H9 (cell line): ENCODE measurements at regions not wholly inside any gene's neighbourhood (a gene's known extent, or its start where the extent isn't known, plus 50 kb on each side); places are given as distances from the start of the nearest gene placed in this dataset.

Experiments
- DNase-seq: peaks from one replicate; pipeline ENCODE4 v3.0.0-alpha.2; 2017
- H2AFZ ChIP-seq: one replicate; pipeline ENCODE4 v1.6.1; 2013; ENCODE audit warnings: mild to moderate bottlenecking, low read length, control low read depth, moderate library complexity
- H2AK5ac ChIP-seq: 2 replicates; pipeline ENCODE4 v1.6.1; 2013; ENCODE audit warnings: low read length, control low read depth, mixed read lengths; ENCODE audit not compliant: insufficient read length
- H2BK120ac ChIP-seq: one replicate; pipeline ENCODE4 v1.6.1; 2013; ENCODE audit warnings: low read depth, mild to moderate bottlenecking, low read length, control low read depth, inconsistent platforms; ENCODE audit not compliant: poor library complexity, severe bottlenecking
- H2BK12ac ChIP-seq: 2 replicates; pipeline ENCODE4 v1.6.1; 2013; ENCODE audit warnings: low read length, control low read depth, mixed read lengths, low read depth; ENCODE audit not compliant: insufficient read length
- H2BK15ac ChIP-seq: 2 replicates; pipeline ENCODE4 v1.6.1; 2013; ENCODE audit warnings: low read depth, low read length, control low read depth
- H2BK20ac ChIP-seq: one replicate; pipeline ENCODE4 v1.6.1; 2013; ENCODE audit warnings: low read depth, mild to moderate bottlenecking, low read length, control low read depth, inconsistent platforms; ENCODE audit not compliant: poor library complexity, severe bottlenecking
- H2BK5ac ChIP-seq: 2 replicates; pipeline ENCODE4 v1.6.1; 2013; ENCODE audit warnings: low read length, control low read depth, mixed read lengths; ENCODE audit not compliant: insufficient read length
- H3K14ac ChIP-seq: 2 replicates; pipeline ENCODE4 v1.6.1; 2013; ENCODE audit warnings: low read length, control low read depth; ENCODE audit not compliant: insufficient read depth
- H3K18ac ChIP-seq: 2 replicates; pipeline ENCODE4 v1.6.1; 2013; ENCODE audit warnings: low read depth, mild to moderate bottlenecking, mixed read lengths, low read length, control low read depth; ENCODE audit not compliant: insufficient read length
- H3K23ac ChIP-seq: 2 replicates; pipeline ENCODE4 v1.6.1; 2013; ENCODE audit warnings: low read length, control low read depth, mixed read lengths, low read depth; ENCODE audit not compliant: insufficient read length
- H3K23me2 ChIP-seq: 2 replicates; pipeline ENCODE4 v1.6.1; 2013; ENCODE audit warnings: low read depth, mild to moderate bottlenecking, mixed read lengths, low read length, control low read depth; ENCODE audit not compliant: insufficient read length, poor library complexity, severe bottlenecking
- H3K27ac ChIP-seq: 2 replicates; pipeline ENCODE4 v1.5.1; 2013; ENCODE audit warnings: low read length, control low read depth, mixed read lengths, low read depth; ENCODE audit not compliant: insufficient read length
- H3K27me3 ChIP-seq: 2 replicates; pipeline ENCODE4 v1.6.1; 2013; ENCODE audit warnings: low read length, control low read depth, inconsistent platforms; ENCODE audit not compliant: insufficient read depth
- H3K4ac ChIP-seq: 2 replicates; pipeline ENCODE4 v1.6.1; 2013; ENCODE audit warnings: low read depth, mild to moderate bottlenecking, control low read depth, inconsistent platforms, low read length, moderate library complexity
- H3K4me1 ChIP-seq: 2 replicates; pipeline ENCODE4 v1.6.1; 2013; ENCODE audit warnings: low read length, control low read depth, inconsistent platforms; ENCODE audit not compliant: insufficient read depth
- H3K4me2 ChIP-seq: 2 replicates; pipeline ENCODE4 v1.6.1; 2013; ENCODE audit warnings: low read length, control low read depth, mixed read lengths; ENCODE audit not compliant: insufficient read length, insufficient read depth
- H3K56ac ChIP-seq: 2 replicates; pipeline ENCODE4 v1.6.1; 2013; ENCODE audit warnings: low read depth, mild to moderate bottlenecking, mixed read lengths, low read length, control low read depth; ENCODE audit not compliant: insufficient read length
- H3K79me1 ChIP-seq: 2 replicates; pipeline ENCODE4 v1.6.1; 2013; ENCODE audit warnings: low read depth, mild to moderate bottlenecking, moderate library complexity, low read length, control low read depth, inconsistent platforms; ENCODE audit not compliant: insufficient read depth, poor library complexity, severe bottlenecking
- H3K79me2 ChIP-seq: 2 replicates; pipeline ENCODE4 v1.6.1; 2013; ENCODE audit warnings: low read length, control low read depth, inconsistent platforms; ENCODE audit not compliant: insufficient read depth
- H3K9ac ChIP-seq: 2 replicates; pipeline ENCODE4 v1.6.1; 2013; ENCODE audit warnings: low read length, control low read depth, mixed read lengths; ENCODE audit not compliant: insufficient read length; ENCODE audit errors: extremely low read depth
- H3K9me3 ChIP-seq: one replicate; pipeline ENCODE4 v1.6.1; 2013; ENCODE audit warnings: low read depth, low read length, inconsistent platforms; ENCODE audit not compliant: control insufficient read depth
- H3T11ph ChIP-seq: one replicate; pipeline ENCODE4 v1.6.1; 2013; ENCODE audit warnings: mild to moderate bottlenecking, low read length, control low read depth, inconsistent platforms
- H4K20me1 ChIP-seq: one replicate; pipeline ENCODE4 v1.6.1; 2013; ENCODE audit not compliant: control insufficient read depth, insufficient read length, insufficient read depth
- H4K5ac ChIP-seq: 2 replicates; pipeline ENCODE4 v1.6.1; 2013; ENCODE audit warnings: low read depth, mild to moderate bottlenecking, mixed read lengths, low read length, control low read depth; ENCODE audit not compliant: insufficient read length
- H4K8ac ChIP-seq: replicated peaks from 2 replicates; pipeline ENCODE4 v1.6.1; 2013; ENCODE audit warnings: low read length, control low read depth, mixed read lengths, low read depth; ENCODE audit not compliant: insufficient read length
- H4K91ac ChIP-seq: 2 replicates; pipeline ENCODE4 v1.6.1; 2013; ENCODE audit warnings: low read depth, mild to moderate bottlenecking, moderate library complexity, mixed read lengths, low read length, control low read depth; ENCODE audit not compliant: insufficient read length
- H3K27ac Mint-ChIP-seq, 3 experiments: 2 replicates in 2 of 3; 3 replicates in 1 of 3; pipeline ENCODE4 v1.8.0; 2020 to 2021; ENCODE audit warnings: mixed read lengths in 3 of 3, mild to moderate bottlenecking in 1 of 3, moderate library complexity in 1 of 3
- H3K27me3 Mint-ChIP-seq: 2 replicates; pipeline ENCODE4 v1.8.0; 2021; ENCODE audit warnings: low read depth, mild to moderate bottlenecking, moderate library complexity, mixed read lengths
- H3K36me3 Mint-ChIP-seq, 3 experiments: 2 replicates in 2 of 3; 3 replicates in 1 of 3; pipeline ENCODE4 v1.8.0; 2020 to 2021; ENCODE audit warnings: low read depth in 3 of 3, mixed read lengths in 3 of 3; ENCODE audit not compliant: insufficient read depth in 1 of 3
- H3K4me1 Mint-ChIP-seq, 2 experiments: 2 replicates each; pipeline ENCODE4 v1.8.0; 2020; ENCODE audit warnings: mixed read lengths in 2 of 2
- H3K4me3 Mint-ChIP-seq, 2 experiments: 2 replicates in 1 of 2; 3 replicates in 1 of 2; pipeline ENCODE4 v1.8.0; 2020 to 2021; ENCODE audit warnings: mild to moderate bottlenecking in 2 of 2, mixed read lengths in 2 of 2, moderate library complexity in 1 of 2
- H3K9me3 Mint-ChIP-seq, 2 experiments: 2 replicates in 1 of 2; 3 replicates in 1 of 2; pipeline ENCODE4 v1.8.0; 2020; ENCODE audit warnings: mild to moderate bottlenecking in 2 of 2, mixed read lengths in 2 of 2, moderate library complexity in 1 of 2
- WGBS: extraction: QIAGEN DNeasy Blood & Tissue Kit; methylation state at CpG from one replicate; pipeline ENCODE4 v1.1.7; 2013; ENCODE audit warnings: missing lambda C conversion rate, low lambda C conversion rate, mixed read lengths; ENCODE audit not compliant: insufficient read length; ENCODE audit errors: extremely low coverage; 5-methylcytosine and 5-hydroxymethylcytosine counted together
- TF ChIP-seq, protein P1 (sequence below): fragments of 200-600 bp; sonication (generic); conservative IDR thresholded peaks from 3 replicates; pipeline ENCODE4 v1.8.0; 2021; ENCODE audit warnings: antibody characterized with exemption, mild to moderate bottlenecking

DNA sequence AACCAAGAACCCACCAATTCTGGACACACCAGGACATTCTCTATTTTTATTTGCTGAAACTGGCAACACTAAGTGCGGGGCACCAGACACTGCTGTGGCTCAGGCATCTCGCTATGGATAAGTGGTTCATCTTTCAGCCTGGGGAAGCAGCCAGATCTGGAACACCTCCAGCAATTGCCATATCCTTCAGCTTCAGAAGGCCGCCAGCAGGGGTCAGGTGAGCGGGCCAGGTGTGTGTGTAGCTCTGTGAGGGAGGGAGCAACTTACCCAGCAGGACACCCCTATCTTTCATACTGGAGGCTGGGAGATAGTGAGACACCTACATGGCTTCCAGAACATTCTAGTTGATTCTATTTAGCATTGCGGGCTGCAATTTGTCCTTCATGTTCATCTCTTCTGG lies 57.0 kb upstream of the GBA3 start:
- WGBS = no CpG with 5 or more reads among the region's 5 CpGs

More for the DNA sequence above, 57.0 kb upstream of the GBA3 start:
- no peak overlapping the region for H3K4me2 ChIP-seq
- Mint-ChIP-seq H3K27ac (peak overlapping the region in 1 of 3 experiments; percentile 66; a peak in 1 of 7 replicates), H3K27me3 (no peaks in the 10 kb centered on the region), H3K9me3 (peaks cover 17% of the 10 kb centered on the region in 2 experiments; a peak in 4 of 5 replicates), H3K4me1 (no peaks in the 10 kb centered on the region), H3K36me3 (peaks cover 2 to 16% (median 7%) of the 10 kb centered on the region in 3 experiments; a peak in 5 of 7 replicates), H3K4me3 (no peak overlapping the region)
- H4K8ac ChIP-seq = no peak overlapping the region
- no peaks in the 10 kb centered on the region for H3K79me1 ChIP-seq
- H3K23me2 ChIP-seq = no peaks in the 10 kb centered on the region
- H3T11ph ChIP-seq = no peak overlapping the region
- no peaks in the 10 kb centered on the region for H4K20me1 ChIP-seq
- no peak overlapping the region for H2AK5ac ChIP-seq
- H2BK15ac ChIP-seq = no peak overlapping the region
- H2BK12ac ChIP-seq = no peak overlapping the region
- no peak overlapping the region for H4K5ac ChIP-seq
- H3K56ac ChIP-seq = no peak overlapping the region
- H3K27me3 ChIP-seq = no peaks in the 10 kb centered on the region
- H3K14ac ChIP-seq = no peak overlapping the region
- H3K9me3 ChIP-seq = no peaks in the 10 kb centered on the region
- no peak overlapping the region for H3K23ac ChIP-seq
- no peak overlapping the region for H3K9ac ChIP-seq
- H3K4me1 ChIP-seq = peaks cover 4% of the 10 kb centered on the region; the same call in 1 of the 2 replicates
- no peaks in the 10 kb centered on the region for H3K79me2 ChIP-seq
- H3K18ac ChIP-seq = no peak overlapping the region
- H2BK120ac ChIP-seq = no peak overlapping the region
- no peak overlapping the region for H3K4ac ChIP-seq
- H2AFZ ChIP-seq = no peak overlapping the region
- no peak overlapping the region for H3K27ac ChIP-seq
- TF ChIP-seq, protein P1, sequence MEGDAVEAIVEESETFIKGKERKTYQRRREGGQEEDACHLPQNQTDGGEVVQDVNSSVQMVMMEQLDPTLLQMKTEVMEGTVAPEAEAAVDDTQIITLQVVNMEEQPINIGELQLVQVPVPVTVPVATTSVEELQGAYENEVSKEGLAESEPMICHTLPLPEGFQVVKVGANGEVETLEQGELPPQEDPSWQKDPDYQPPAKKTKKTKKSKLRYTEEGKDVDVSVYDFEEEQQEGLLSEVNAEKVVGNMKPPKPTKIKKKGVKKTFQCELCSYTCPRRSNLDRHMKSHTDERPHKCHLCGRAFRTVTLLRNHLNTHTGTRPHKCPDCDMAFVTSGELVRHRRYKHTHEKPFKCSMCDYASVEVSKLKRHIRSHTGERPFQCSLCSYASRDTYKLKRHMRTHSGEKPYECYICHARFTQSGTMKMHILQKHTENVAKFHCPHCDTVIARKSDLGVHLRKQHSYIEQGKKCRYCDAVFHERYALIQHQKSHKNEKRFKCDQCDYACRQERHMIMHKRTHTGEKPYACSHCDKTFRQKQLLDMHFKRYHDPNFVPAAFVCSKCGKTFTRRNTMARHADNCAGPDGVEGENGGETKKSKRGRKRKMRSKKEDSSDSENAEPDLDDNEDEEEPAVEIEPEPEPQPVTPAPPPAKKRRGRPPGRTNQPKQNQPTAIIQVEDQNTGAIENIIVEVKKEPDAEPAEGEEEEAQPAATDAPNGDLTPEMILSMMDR = peak; percentile 29; the same call in 2 of the 3 replicates
- H2BK20ac ChIP-seq = no peak overlapping the region
- peak; percentile 41 for DNase-seq
- no peak overlapping the region for H4K91ac ChIP-seq
- H2BK5ac ChIP-seq = no peak overlapping the region
